KMS-11 (cell line): ENCODE measurements at regions not wholly inside any gene's neighbourhood (a gene's known extent, or its start where the extent isn't known, plus 50 kb on each side); places are given as distances from the start of the nearest gene placed in this dataset.

Experiments used
- H2AFZ ChIP-seq: fragments of 200-600 bp; sonication (generic); 2 replicates; pipeline ENCODE4 v1.6.1; 2016; ENCODE audit warnings: antibody characterized with exemption, mixed run types, low read depth
- H3K27ac ChIP-seq: fragments of 200-600 bp; sonication (generic); 2 replicates; pipeline ENCODE4 v1.6.1; 2016; ENCODE audit warnings: mild to moderate bottlenecking, mixed run types
- H3K27me3 ChIP-seq: fragments of 200-600 bp; sonication (generic); 2 replicates; pipeline ENCODE4 v1.6.1; 2017; ENCODE audit warnings: mild to moderate bottlenecking, low read depth, mixed run types, moderate library complexity; ENCODE audit not compliant: insufficient read depth
- H3K36me3 ChIP-seq: fragments of 200-600 bp; sonication (generic); 2 replicates; pipeline ENCODE4 v1.6.1; 2017; ENCODE audit warnings: mild to moderate bottlenecking, mixed run types; ENCODE audit not compliant: insufficient read depth
- H3K4me1 ChIP-seq: fragments of 200-600 bp; sonication (generic); 2 replicates; pipeline ENCODE4 v1.6.1; 2016; ENCODE audit warnings: mild to moderate bottlenecking, low read depth, mixed run types; ENCODE audit not compliant: poor library complexity, severe bottlenecking
- H3K4me2 ChIP-seq: fragments of 200-600 bp; sonication (generic); 2 replicates; pipeline ENCODE4 v1.7.0; 2016; ENCODE audit warnings: mild to moderate bottlenecking, mixed run types
- H3K4me3 ChIP-seq: fragments of 200-600 bp; sonication (generic); IDR thresholded peaks from 2 replicates; pipeline ENCODE4 v1.6.1; 2017; ENCODE audit warnings: low read depth, low read length, mixed read lengths; ENCODE audit not compliant: insufficient read depth
- H3K79me2 ChIP-seq: fragments of 200-600 bp; sonication (generic); 2 replicates; pipeline ENCODE4 v1.6.1; 2016; ENCODE audit warnings: low read depth, mixed run types; ENCODE audit not compliant: insufficient read depth
- H3K9ac ChIP-seq: fragments of 200-600 bp; sonication (generic); 2 replicates; pipeline ENCODE4 v1.6.1; 2016; ENCODE audit warnings: mild to moderate bottlenecking, mixed run types
- H4K20me1 ChIP-seq: fragments of 200-600 bp; sonication (generic); 2 replicates; pipeline ENCODE4 v1.6.1; 2016; ENCODE audit warnings: mild to moderate bottlenecking, mixed run types; ENCODE audit not compliant: insufficient read depth
- CTCF ChIP-seq: fragments of 200-600 bp; sonication (generic); conservative IDR thresholded peaks from 2 replicates; pipeline ENCODE4 v1.6.1; 2017; ENCODE audit warnings: low read depth, mild to moderate bottlenecking, antibody characterized with exemption, low read length, moderate library complexity, mixed read lengths

GRCh38 chr2:53476834-53477233 is 290.8 kb upstream of the CHAC2 start:
- Histone ChIP-seq H4K20me1 (no peaks in the 10 kb centered on the region), H3K4me2 (no peak overlapping the region), H3K36me3 (no peaks in the 10 kb centered on the region), H3K4me1 (no peaks in the 10 kb centered on the region), H3K9ac (no peak overlapping the region), H2AFZ (no peak overlapping the region), H3K4me3 (no peak overlapping the region), H3K27ac (no peak overlapping the region), H3K79me2 (no peaks in the 10 kb centered on the region), H3K27me3 (no peaks in the 10 kb centered on the region)
- no peak for TF ChIP-seq CTCF

- no peaks in the 10 kb centered on the region for H3K4me1 ChIP-seq
- no peak overlapping the region for H3K4me3 ChIP-seq
- TF ChIP-seq CTCF: no peak
- no peak overlapping the region for H3K4me2 ChIP-seq
- no peak overlapping the region for H2AFZ ChIP-seq
- H3K9ac ChIP-seq: no peak overlapping the region
- no peaks in the 10 kb centered on the region for H3K36me3 ChIP-seq
- no peaks in the 10 kb centered on the region for H3K79me2 ChIP-seq
- H3K27me3 ChIP-seq: no peaks in the 10 kb centered on the region
- H3K27ac ChIP-seq: no peak overlapping the region
- no peaks in the 10 kb centered on the region for H4K20me1 ChIP-seq
These were observed 291.8 kb upstream of the CHAC2 start for GRCh38 chr2:53475766-53476165.

- H3K27ac ChIP-seq: no peak overlapping the region
- no peak overlapping the region for H2AFZ ChIP-seq
- TF ChIP-seq CTCF: no peak
- no peaks in the 10 kb centered on the region for H3K27me3 ChIP-seq
- H3K4me2 ChIP-seq: no peak overlapping the region
- H3K4me3 ChIP-seq: no peak overlapping the region
- H3K4me1 ChIP-seq: no peaks in the 10 kb centered on the region
- H4K20me1 ChIP-seq: no peaks in the 10 kb centered on the region
- H3K36me3 ChIP-seq: no peaks in the 10 kb centered on the region
- no peak overlapping the region for H3K9ac ChIP-seq
- H3K79me2 ChIP-seq: no peaks in the 10 kb centered on the region
These were observed 292.3 kb upstream of the CHAC2 start for GRCh38 chr2:53475321-53475720.

- Histone ChIP-seq H3K4me2 (no peak overlapping the region), H3K27me3 (no peaks in the 10 kb centered on the region), H4K20me1 (no peaks in the 10 kb centered on the region), H3K4me1 (no peaks in the 10 kb centered on the region), H3K4me3 (no peak overlapping the region), H3K36me3 (no peaks in the 10 kb centered on the region), H3K9ac (no peak overlapping the region), H3K27ac (no peak overlapping the region), H2AFZ (no peak overlapping the region), H3K79me2 (no peaks in the 10 kb centered on the region)
- TF ChIP-seq CTCF: no peak
These were observed 292.7 kb upstream of the CHAC2 start for GRCh38 chr2:53474914-53475313.
